Epithelial cell of prostate (primary cell): ENCODE measurements at regions not wholly inside any gene's neighbourhood (a gene's known extent, or its start where the extent isn't known, plus 50 kb on each side); places are given as distances from the start of the nearest gene placed in this dataset.

Experiments used
- DNase-seq: peaks from one replicate; pipeline ENCODE4 v3.0.0-alpha.2; 2011; ENCODE audit warnings: low read depth, low spot score
- H3K27ac ChIP-seq: fragments of 450-650 bp; 2 replicates; pipeline ENCODE4 v1.5.1; 2017; ENCODE audit warnings: mild to moderate bottlenecking

DNA sequence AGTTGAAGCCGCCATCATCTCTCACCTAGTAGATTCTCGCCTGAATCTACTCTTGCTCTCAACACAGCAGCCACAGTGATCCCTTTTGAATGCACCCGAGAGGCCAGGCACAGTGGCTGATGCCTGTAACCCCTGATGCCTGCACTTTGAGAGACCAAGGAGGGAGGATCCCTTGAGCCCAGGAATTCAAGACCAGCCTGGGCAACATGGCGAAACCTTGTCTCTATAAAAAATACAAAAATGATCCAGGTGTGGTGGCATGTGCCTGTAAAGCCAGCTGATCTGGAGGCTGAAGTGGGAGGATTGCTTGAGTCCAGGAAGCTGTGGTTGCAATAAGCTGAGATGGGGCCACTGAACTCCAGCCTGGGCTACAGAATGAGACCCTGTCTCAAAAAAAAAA lies 60.3 kb upstream of the EML4 start:
- no peak for DNase-seq

DNA sequence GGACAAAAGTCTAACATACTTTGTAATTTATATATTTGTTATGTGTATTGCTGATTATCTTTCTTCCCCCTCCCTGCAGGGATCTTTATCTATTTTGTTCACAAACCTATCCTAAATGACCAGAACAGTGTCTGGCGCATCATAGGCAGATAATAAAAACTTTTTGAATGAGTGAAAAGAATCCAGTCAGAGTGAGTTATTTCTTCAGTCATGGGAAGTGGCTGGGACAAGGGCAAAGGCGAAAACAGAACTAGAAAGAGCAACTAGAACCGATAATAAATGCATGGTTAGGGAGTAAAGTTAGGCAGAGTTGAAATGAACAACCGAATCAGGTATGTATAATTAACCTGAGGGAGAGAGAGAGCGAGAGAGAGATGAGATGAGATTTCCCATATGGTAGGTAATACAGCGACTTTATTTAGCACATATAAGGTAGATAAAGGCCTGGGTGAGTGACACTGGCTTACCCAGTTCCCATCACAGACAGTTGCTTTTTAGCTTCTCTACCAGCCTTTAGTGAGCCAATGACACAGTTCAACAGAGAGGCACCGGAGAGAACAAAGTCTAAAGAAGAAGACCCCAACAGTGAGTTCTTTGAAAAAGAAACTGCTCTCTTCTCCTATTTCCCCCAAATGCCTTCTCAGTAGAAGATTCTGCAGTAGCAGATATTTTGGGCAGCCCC lies 59.1 kb upstream of the EML4 start:
- DNase-seq: no peak
- no peak overlapping the region for H3K27ac ChIP-seq

More for the DNA sequence above, 60.3 kb upstream of the EML4 start:
- H3K27ac ChIP-seq: no peak overlapping the region

DNA sequence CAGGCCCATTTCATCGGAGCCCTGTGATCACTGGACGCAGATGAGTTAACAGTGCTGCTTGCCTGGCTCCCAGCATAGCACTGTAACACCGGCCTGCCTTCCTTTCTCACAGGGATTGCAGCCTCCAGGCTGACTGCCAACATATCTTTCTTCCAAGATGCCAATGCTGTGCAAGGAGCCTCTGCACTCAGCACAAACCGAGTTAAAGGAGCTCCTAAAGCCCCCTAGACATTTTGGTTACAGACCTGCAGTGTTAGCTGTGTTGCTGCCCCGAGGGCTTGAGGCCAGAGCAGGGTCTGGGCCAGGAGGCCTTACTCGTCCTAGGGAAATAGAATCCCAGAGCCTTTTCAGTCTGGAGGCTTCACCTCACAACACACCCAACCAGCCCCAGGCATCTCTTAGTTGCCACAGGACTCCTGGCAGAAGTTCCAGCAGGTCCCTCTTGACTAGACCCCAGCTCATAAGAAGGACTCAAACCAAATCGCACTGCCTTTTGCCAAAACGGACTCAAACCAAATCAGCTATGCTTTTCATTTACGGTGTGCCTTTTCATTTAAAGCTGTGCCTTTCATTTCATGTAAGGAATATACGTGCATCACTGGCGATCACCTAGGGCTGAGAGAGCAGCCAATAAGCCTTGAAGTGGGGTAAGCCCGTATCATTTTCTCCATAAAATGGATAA lies 58.4 kb upstream of the EML4 start:
- H3K27ac ChIP-seq: no peak overlapping the region
- no peak for DNase-seq

DNA sequence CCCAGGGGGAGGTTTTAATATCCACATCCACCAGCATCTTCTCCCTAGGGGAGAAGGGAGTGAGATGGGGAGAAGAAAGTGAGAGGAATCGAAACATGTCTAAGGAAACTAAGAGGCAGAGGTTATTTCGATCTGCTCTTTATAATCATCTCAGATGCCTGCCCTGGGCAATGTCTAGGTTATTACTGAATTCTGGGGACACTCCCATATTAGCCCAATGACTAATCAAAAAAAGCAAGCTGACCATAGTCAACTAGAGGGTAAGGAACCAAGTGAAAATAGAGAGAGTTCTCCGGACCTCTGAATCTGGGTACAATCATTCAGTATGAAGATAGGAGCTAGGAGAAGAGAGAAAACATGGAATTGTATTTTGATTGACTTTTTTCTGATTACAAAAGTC lies 56.7 kb upstream of the EML4 start:
- H3K27ac ChIP-seq: no peak overlapping the region
- no peak for DNase-seq

DNA sequence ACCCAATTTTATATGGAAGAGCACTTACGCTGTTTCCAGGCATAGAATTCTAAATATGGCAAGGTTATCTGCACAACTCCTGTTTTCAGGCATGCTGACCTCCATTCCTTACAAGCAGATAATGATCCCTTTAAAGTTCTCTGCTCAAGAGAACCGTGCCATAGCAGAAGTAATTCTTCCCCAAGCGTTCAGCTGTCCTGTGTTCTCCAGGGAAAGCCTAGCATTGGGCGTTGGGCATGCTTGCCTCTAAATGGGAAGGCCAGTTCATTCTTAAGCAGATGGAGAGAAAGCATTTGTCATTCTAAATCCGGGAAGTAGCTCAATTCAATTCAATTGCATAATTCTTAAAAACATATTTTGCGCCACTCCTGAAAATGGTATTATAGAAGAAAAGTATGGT lies 55.7 kb upstream of the EML4 start:
- no peak for DNase-seq
- no peak overlapping the region for H3K27ac ChIP-seq

DNA sequence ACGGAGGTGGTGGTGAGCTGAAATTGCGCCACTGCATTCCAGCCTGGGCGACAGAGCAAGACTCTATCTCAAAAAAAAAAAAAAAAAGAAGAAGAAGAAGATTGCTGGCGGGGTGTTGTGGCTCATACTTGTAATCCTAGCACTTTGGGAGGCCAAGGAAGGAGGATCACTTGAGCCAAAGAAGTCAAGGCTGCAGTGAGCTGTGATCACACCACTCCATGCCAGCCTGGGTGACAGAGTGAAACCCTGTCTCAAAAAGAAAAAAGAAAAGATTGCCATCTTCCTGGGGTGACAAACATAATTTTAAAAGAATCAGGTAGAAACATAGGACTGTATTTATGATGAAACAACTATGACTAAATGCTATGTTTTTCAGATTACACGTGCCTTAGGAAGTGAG lies 55.1 kb upstream of the EML4 start:
- no peak for DNase-seq

DNA sequence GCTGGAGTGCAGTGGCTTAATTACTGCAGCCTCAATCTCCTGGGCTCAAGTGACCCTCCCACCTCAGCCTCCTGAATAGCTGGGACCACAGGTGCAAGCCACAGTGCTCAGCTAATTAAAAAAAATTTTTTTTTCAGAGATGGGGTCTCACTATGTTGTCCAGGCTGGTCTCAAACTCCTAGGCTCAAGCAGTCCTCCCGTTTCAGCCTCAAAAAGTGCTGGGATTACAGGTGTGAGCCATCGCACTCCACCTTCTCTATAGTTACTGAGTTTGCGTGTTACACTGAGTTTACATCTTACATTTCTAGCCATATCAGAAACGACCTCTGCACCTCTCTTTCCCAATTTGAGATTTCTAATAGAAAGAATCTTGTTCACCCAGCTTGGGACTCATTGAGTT lies 53.6 kb upstream of the EML4 start:
- no peak for DNase-seq
- H3K27ac ChIP-seq: no peak overlapping the region

More for the DNA sequence above, 55.1 kb upstream of the EML4 start:
- H3K27ac ChIP-seq: no peak overlapping the region

DNA sequence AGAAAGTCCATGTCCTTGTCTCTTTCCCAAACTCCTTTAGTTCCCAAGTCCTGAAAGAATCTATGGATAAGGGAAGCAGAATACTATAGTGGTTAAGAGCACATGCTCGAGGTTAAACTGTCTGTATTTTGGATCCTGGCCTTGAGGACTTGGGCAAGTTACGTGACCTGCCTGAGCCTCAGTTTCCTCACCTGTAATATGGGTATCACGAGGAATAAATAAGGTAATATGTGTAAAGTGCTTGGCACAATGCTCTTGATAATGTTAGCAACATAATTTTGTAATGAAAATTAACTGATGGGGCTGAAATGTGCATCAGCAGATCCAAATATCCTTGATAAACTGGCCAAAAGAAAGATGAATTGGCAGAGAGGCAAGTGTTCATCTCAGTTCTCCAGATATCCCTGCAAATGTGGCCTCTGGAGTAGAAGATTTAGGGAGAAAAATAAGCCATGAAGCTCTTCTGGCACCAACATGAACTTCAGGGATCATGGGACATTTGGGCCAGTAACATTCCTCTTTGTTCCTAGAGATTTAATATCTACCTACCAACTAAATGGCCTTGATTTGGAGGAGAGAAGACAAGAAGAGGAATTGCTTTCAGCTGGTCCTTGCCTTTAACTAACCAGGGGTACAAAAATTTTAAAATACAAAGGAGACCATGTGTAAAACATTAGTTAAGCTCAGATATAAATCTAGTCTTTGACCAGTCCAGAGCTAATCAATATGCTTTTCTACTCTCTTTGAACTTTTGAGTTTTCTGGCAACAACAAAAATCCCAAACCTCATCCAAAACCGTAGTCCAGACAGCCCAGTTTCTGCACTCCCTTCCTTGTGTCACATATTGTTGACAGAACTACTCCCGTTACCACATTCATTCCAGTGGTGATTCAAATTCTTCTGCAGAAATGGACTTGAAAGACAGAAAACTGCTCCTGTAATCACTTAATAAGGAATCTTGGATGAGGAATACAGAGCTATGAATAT lies 52.7 kb upstream of the EML4 start:
- DNase-seq: no peak
- H3K27ac ChIP-seq: no peak overlapping the region

DNA sequence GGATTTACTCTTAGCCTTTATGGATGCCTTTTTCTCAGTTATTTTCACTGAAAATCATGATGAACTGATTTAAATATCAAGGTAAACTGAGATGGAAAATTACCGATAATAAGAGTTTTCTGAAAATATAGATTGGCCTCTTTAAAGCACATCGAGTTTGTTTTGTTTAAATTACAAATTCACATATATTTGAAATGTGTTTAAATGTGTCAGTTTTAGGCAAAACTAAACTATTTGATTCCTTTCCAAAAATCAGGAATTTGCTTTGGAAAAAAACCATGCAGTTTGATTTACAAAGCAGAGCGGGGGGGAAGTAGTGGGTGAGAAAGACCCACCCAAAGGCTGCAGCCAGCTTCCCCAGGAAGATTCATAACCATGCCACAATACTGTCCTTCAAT lies 52.0 kb upstream of the EML4 start:
- H3K27ac ChIP-seq: no peak overlapping the region
- DNase-seq: no peak

DNA sequence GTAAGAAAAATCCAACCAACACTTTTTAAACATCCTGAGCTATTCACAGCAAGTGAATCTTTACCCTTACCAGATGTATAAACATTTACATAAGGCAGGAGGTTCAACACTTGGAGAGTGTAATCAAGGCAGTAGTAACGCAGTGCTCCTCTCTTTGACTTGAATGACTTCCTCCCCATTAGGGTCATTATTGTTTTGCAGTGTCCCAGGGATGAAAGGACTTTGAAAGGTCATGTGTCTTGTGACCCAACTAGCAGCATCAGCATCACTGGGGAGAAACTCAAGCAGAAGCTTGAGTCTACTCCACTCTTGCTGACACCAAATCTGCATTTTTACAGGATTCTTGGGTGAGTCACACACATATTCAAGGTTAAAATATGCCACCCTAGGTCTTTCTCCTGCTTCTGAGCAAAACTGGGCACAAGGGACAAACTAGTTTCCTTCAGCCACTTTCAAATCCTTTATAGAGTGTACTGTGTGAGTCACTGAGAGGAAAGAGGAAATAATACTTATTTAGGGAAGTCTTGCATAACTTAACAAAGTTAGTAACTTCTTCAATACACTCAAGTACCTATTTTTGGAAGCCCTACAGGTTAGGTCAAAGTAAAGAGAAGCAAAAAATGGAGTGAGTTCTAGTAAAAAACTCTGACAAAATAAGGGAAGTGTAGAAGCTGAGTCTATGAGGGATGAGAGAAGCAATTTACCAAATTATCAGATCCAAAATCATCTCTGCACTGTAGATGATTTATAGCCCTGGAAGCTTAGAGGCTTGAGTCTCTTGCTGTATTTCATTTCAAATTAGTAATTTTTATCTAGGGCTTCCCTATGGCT lies 51.0 kb upstream of the EML4 start:
- DNase-seq: peak; percentile 44
- peak overlapping the region; percentile 29 for H3K27ac ChIP-seq

DNA sequence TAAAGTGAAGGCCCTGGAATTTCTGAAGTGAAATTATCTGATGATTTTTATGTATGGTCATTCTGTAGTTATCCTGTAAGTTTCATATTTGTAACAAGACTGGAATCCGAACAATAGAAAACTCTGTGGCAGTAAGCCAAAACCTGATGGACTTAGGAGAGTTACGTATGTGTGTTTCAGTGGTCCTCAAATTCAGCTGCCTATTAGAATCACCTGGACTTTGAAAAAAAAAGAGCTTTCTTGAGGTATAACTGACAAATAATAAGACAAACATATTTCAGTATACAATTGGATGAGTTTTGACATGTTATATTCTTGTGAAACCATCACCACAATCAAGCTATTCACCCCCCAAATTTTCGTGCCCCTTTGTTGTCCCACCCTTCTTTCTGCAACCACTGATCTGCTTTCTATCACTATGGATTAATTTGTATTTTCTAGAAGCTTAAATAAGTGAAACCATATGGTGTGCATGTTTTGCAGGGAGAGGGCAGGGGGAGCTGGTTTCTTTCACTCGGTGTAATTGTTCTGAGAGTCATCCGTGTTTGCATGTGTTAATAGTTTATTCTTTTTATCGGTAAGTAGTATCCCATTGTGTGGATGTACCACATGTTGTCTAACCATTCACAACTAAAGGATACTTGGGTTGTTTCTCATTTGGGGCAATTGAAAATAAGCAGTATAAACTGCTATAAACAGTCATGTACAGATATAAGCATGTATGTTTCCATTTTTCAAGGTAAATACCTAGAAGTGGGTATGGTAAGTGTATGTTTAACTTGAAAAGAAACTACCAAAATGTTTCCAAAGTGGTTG lies 50.2 kb upstream of the EML4 start:
- DNase-seq: no peak
- H3K27ac ChIP-seq: peak overlapping the region; percentile 29
